G401 (cell line): ENCODE measurements at regions not wholly inside any gene's neighbourhood (a gene's known extent, or its start where the extent isn't known, plus 50 kb on each side); places are given as distances from the start of the nearest gene placed in this dataset.
"Not testable (repeated sequence)": the region's sequence is repeated elsewhere in the genome, so short reads cannot be mapped to it uniquely, and the experiment has no call there.

Source experiments
- DNase-seq: peaks from one replicate; pipeline ENCODE4 v3.0.0-alpha.2; 2015; ENCODE audit warnings: low spot score
- in situ Hi-C: cut with HindIII; loops from 2 replicates; pipeline ENCODE4 v1.10.0; 2016; ENCODE audit warnings: low sequenced_read_pairs, mixed read lengths

- in situ Hi-C loops, result no loop called here
- no peak for DNase-seq
These were observed 496.3 kb upstream of the CNTN3 start for GRCh38 chr3:75110741-75111140.

- in situ Hi-C loops, result no loop called here
- DNase-seq, result no peak
These were observed 501.2 kb upstream of the CNTN3 start for GRCh38 chr3:75115695-75116094.

GRCh38 chr3:75118779-75119178 is 504.3 kb upstream of the CNTN3 start:
- in situ Hi-C loops, result no loop called here
- no peak for DNase-seq

- no peak for DNase-seq
- in situ Hi-C loops, result no loop called here
These were observed 512.1 kb upstream of the CNTN3 start for GRCh38 chr3:75126556-75126955.

GRCh38 chr3:75129101-75129500 is 514.6 kb upstream of the CNTN3 start:
- DNase-seq, result no peak
- in situ Hi-C loops, result no loop called here

- in situ Hi-C loops, result no loop called here
- DNase-seq, result no peak
These were observed 521.8 kb upstream of the CNTN3 start for GRCh38 chr3:75136100-75136897.

- no peak for DNase-seq
- in situ Hi-C loops, result no loop called here
These were observed 523.9 kb upstream of the CNTN3 start for GRCh38 chr3:75138345-75138744.

GRCh38 chr3:75140904-75141615 is 523.1 kb upstream of the FRG2C start:
- DNase-seq, result no peak
- in situ Hi-C loops, result no loop called here

GRCh38 chr3:75144406-75144805 is 519.7 kb upstream of the FRG2C start:
- in situ Hi-C loops, result no loop called here
- no peak for DNase-seq

GRCh38 chr3:75171630-75172230 is 492.4 kb upstream of the FRG2C start:
- peak; percentile 5 for DNase-seq
- in situ Hi-C loops, result no loop called here

- in situ Hi-C loops, result no loop called here
These were observed 487.2 kb upstream of the FRG2C start for GRCh38 chr3:75176937-75177336.

GRCh38 chr3:75180235-75180944 is 483.7 kb upstream of the FRG2C start:
- DNase-seq, result no peak
- in situ Hi-C loops, result no loop called here

More at GRCh38 chr3:75176937-75177336, 487.2 kb upstream of the FRG2C start:
- no peak for DNase-seq

- in situ Hi-C loops, result no loop called here
- DNase-seq, result no peak
These were observed 483.2 kb upstream of the FRG2C start for GRCh38 chr3:75180945-75181298.

GRCh38 chr3:75188962-75189361 is 475.2 kb upstream of the FRG2C start:
- DNase-seq, result no peak
- in situ Hi-C loops, result no loop called here

GRCh38 chr3:75192146-75192616 is 471.9 kb upstream of the FRG2C start:
- in situ Hi-C loops, result no loop called here
- DNase-seq, result peak; percentile 11

GRCh38 chr3:75193797-75194196 is 470.3 kb upstream of the FRG2C start:
- in situ Hi-C loops, result no loop called here

GRCh38 chr3:75214332-75214731 is 449.8 kb upstream of the FRG2C start:
- in situ Hi-C loops, DNase-seq: not testable (repeated sequence)

More at GRCh38 chr3:75193797-75194196, 470.3 kb upstream of the FRG2C start:
- no peak for DNase-seq

- in situ Hi-C loops, result no loop called here
- no peak for DNase-seq
These were observed 445.6 kb upstream of the FRG2C start for GRCh38 chr3:75218577-75218976.

- in situ Hi-C loops, result no loop called here
- no peak for DNase-seq
These were observed 443.2 kb upstream of the FRG2C start for GRCh38 chr3:75220932-75221331.

GRCh38 chr3:75224412-75224811 is 439.7 kb upstream of the FRG2C start:
- in situ Hi-C loops, result no loop called here

More at GRCh38 chr3:75224412-75224811, 439.7 kb upstream of the FRG2C start:
- no peak for DNase-seq
